H9 (cell line): ENCODE measurements at regions not wholly inside any gene's neighbourhood (a gene's known extent, or its start where the extent isn't known, plus 50 kb on each side); places are given as distances from the start of the nearest gene placed in this dataset.

Experiments
- DNase-seq: peaks from one replicate; pipeline ENCODE4 v3.0.0-alpha.2; 2017
- H2AFZ ChIP-seq: one replicate; pipeline ENCODE4 v1.6.1; 2013; ENCODE audit warnings: mild to moderate bottlenecking, low read length, control low read depth, moderate library complexity
- H2AK5ac ChIP-seq: 2 replicates; pipeline ENCODE4 v1.6.1; 2013; ENCODE audit warnings: low read length, control low read depth, mixed read lengths; ENCODE audit not compliant: insufficient read length
- H2BK120ac ChIP-seq: one replicate; pipeline ENCODE4 v1.6.1; 2013; ENCODE audit warnings: low read depth, mild to moderate bottlenecking, low read length, control low read depth, inconsistent platforms; ENCODE audit not compliant: poor library complexity, severe bottlenecking
- H2BK12ac ChIP-seq: 2 replicates; pipeline ENCODE4 v1.6.1; 2013; ENCODE audit warnings: low read length, control low read depth, mixed read lengths, low read depth; ENCODE audit not compliant: insufficient read length
- H2BK15ac ChIP-seq: 2 replicates; pipeline ENCODE4 v1.6.1; 2013; ENCODE audit warnings: low read depth, low read length, control low read depth
- H2BK20ac ChIP-seq: one replicate; pipeline ENCODE4 v1.6.1; 2013; ENCODE audit warnings: low read depth, mild to moderate bottlenecking, low read length, control low read depth, inconsistent platforms; ENCODE audit not compliant: poor library complexity, severe bottlenecking
- H2BK5ac ChIP-seq: 2 replicates; pipeline ENCODE4 v1.6.1; 2013; ENCODE audit warnings: low read length, control low read depth, mixed read lengths; ENCODE audit not compliant: insufficient read length
- H3K14ac ChIP-seq: 2 replicates; pipeline ENCODE4 v1.6.1; 2013; ENCODE audit warnings: low read length, control low read depth; ENCODE audit not compliant: insufficient read depth
- H3K18ac ChIP-seq: 2 replicates; pipeline ENCODE4 v1.6.1; 2013; ENCODE audit warnings: low read depth, mild to moderate bottlenecking, mixed read lengths, low read length, control low read depth; ENCODE audit not compliant: insufficient read length
- H3K23ac ChIP-seq: 2 replicates; pipeline ENCODE4 v1.6.1; 2013; ENCODE audit warnings: low read length, control low read depth, mixed read lengths, low read depth; ENCODE audit not compliant: insufficient read length
- H3K23me2 ChIP-seq: 2 replicates; pipeline ENCODE4 v1.6.1; 2013; ENCODE audit warnings: low read depth, mild to moderate bottlenecking, mixed read lengths, low read length, control low read depth; ENCODE audit not compliant: insufficient read length, poor library complexity, severe bottlenecking
- H3K27ac ChIP-seq: 2 replicates; pipeline ENCODE4 v1.5.1; 2013; ENCODE audit warnings: low read length, control low read depth, mixed read lengths, low read depth; ENCODE audit not compliant: insufficient read length
- H3K27me3 ChIP-seq: 2 replicates; pipeline ENCODE4 v1.6.1; 2013; ENCODE audit warnings: low read length, control low read depth, inconsistent platforms; ENCODE audit not compliant: insufficient read depth
- H3K4ac ChIP-seq: 2 replicates; pipeline ENCODE4 v1.6.1; 2013; ENCODE audit warnings: low read depth, mild to moderate bottlenecking, control low read depth, inconsistent platforms, low read length, moderate library complexity
- H3K4me1 ChIP-seq: 2 replicates; pipeline ENCODE4 v1.6.1; 2013; ENCODE audit warnings: low read length, control low read depth, inconsistent platforms; ENCODE audit not compliant: insufficient read depth
- H3K4me2 ChIP-seq: 2 replicates; pipeline ENCODE4 v1.6.1; 2013; ENCODE audit warnings: low read length, control low read depth, mixed read lengths; ENCODE audit not compliant: insufficient read length, insufficient read depth
- H3K56ac ChIP-seq: 2 replicates; pipeline ENCODE4 v1.6.1; 2013; ENCODE audit warnings: low read depth, mild to moderate bottlenecking, mixed read lengths, low read length, control low read depth; ENCODE audit not compliant: insufficient read length
- H3K79me1 ChIP-seq: 2 replicates; pipeline ENCODE4 v1.6.1; 2013; ENCODE audit warnings: low read depth, mild to moderate bottlenecking, moderate library complexity, low read length, control low read depth, inconsistent platforms; ENCODE audit not compliant: insufficient read depth, poor library complexity, severe bottlenecking
- H3K79me2 ChIP-seq: 2 replicates; pipeline ENCODE4 v1.6.1; 2013; ENCODE audit warnings: low read length, control low read depth, inconsistent platforms; ENCODE audit not compliant: insufficient read depth
- H3K9ac ChIP-seq: 2 replicates; pipeline ENCODE4 v1.6.1; 2013; ENCODE audit warnings: low read length, control low read depth, mixed read lengths; ENCODE audit not compliant: insufficient read length; ENCODE audit errors: extremely low read depth
- H3K9me3 ChIP-seq: one replicate; pipeline ENCODE4 v1.6.1; 2013; ENCODE audit warnings: low read depth, low read length, inconsistent platforms; ENCODE audit not compliant: control insufficient read depth
- H3T11ph ChIP-seq: one replicate; pipeline ENCODE4 v1.6.1; 2013; ENCODE audit warnings: mild to moderate bottlenecking, low read length, control low read depth, inconsistent platforms
- H4K20me1 ChIP-seq: one replicate; pipeline ENCODE4 v1.6.1; 2013; ENCODE audit not compliant: control insufficient read depth, insufficient read length, insufficient read depth
- H4K5ac ChIP-seq: 2 replicates; pipeline ENCODE4 v1.6.1; 2013; ENCODE audit warnings: low read depth, mild to moderate bottlenecking, mixed read lengths, low read length, control low read depth; ENCODE audit not compliant: insufficient read length
- H4K8ac ChIP-seq: replicated peaks from 2 replicates; pipeline ENCODE4 v1.6.1; 2013; ENCODE audit warnings: low read length, control low read depth, mixed read lengths, low read depth; ENCODE audit not compliant: insufficient read length
- H4K91ac ChIP-seq: 2 replicates; pipeline ENCODE4 v1.6.1; 2013; ENCODE audit warnings: low read depth, mild to moderate bottlenecking, moderate library complexity, mixed read lengths, low read length, control low read depth; ENCODE audit not compliant: insufficient read length
- H3K27ac Mint-ChIP-seq, 3 experiments: 2 replicates in 2 of 3; 3 replicates in 1 of 3; pipeline ENCODE4 v1.8.0; 2020 to 2021; ENCODE audit warnings: mixed read lengths in 3 of 3, mild to moderate bottlenecking in 1 of 3, moderate library complexity in 1 of 3
- H3K27me3 Mint-ChIP-seq: 2 replicates; pipeline ENCODE4 v1.8.0; 2021; ENCODE audit warnings: low read depth, mild to moderate bottlenecking, moderate library complexity, mixed read lengths
- H3K36me3 Mint-ChIP-seq, 3 experiments: 2 replicates in 2 of 3; 3 replicates in 1 of 3; pipeline ENCODE4 v1.8.0; 2020 to 2021; ENCODE audit warnings: low read depth in 3 of 3, mixed read lengths in 3 of 3; ENCODE audit not compliant: insufficient read depth in 1 of 3
- H3K4me1 Mint-ChIP-seq, 2 experiments: 2 replicates each; pipeline ENCODE4 v1.8.0; 2020; ENCODE audit warnings: mixed read lengths in 2 of 2
- H3K4me3 Mint-ChIP-seq, 2 experiments: 2 replicates in 1 of 2; 3 replicates in 1 of 2; pipeline ENCODE4 v1.8.0; 2020 to 2021; ENCODE audit warnings: mild to moderate bottlenecking in 2 of 2, mixed read lengths in 2 of 2, moderate library complexity in 1 of 2
- H3K9me3 Mint-ChIP-seq, 2 experiments: 2 replicates in 1 of 2; 3 replicates in 1 of 2; pipeline ENCODE4 v1.8.0; 2020; ENCODE audit warnings: mild to moderate bottlenecking in 2 of 2, mixed read lengths in 2 of 2, moderate library complexity in 1 of 2
- CTCF ChIP-seq: fragments of 200-600 bp; sonication (generic); conservative IDR thresholded peaks from 3 replicates; pipeline ENCODE4 v1.8.0; 2021; ENCODE audit warnings: antibody characterized with exemption, mild to moderate bottlenecking
- WGBS: extraction: QIAGEN DNeasy Blood & Tissue Kit; methylation state at CpG from one replicate; pipeline ENCODE4 v1.1.7; 2013; ENCODE audit warnings: missing lambda C conversion rate, low lambda C conversion rate, mixed read lengths; ENCODE audit not compliant: insufficient read length; ENCODE audit errors: extremely low coverage; 5-methylcytosine and 5-hydroxymethylcytosine counted together

DNA sequence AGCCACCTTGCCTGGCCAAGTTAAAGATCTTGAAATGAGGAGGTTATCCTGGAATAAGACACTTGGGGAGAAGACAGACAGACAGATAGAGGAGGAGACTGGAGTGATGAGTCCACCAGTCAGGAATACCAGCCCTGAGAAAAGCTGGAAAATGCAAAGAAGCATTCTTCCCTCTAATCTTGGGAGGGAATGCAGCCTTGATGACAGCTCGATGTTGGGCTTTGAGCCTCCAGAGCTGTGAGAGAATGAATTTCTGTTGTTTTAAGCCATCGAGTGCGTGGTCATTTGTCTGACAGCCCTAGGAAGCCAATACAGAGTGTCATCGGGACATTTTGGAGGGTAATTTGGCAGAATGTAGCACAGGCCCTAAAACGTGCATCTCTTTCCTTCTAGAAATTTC, 199.1 kb upstream of the IER5L start:
- Mint-ChIP-seq H3K27me3 (peaks cover 14% of the 10 kb centered on the region), H3K9me3 (peaks cover 0 to 9% of the 10 kb centered on the region in 2 experiments; a peak in 3 of 5 replicates), H3K27ac (no peak overlapping the region), H3K4me1 (peaks cover 20 to 30% of the 10 kb centered on the region in 2 experiments), H3K36me3 (peaks cover 0 to 5% (median 0%) of the 10 kb centered on the region in 3 experiments; a peak in 3 of 7 replicates), H3K4me3 (no peak overlapping the region)
- H2BK15ac ChIP-seq, result no peak overlapping the region
- H4K5ac ChIP-seq, result no peak overlapping the region
- H2BK20ac ChIP-seq, result no peak overlapping the region
- H3K23me2 ChIP-seq, result no peaks in the 10 kb centered on the region
- H2BK120ac ChIP-seq, result no peak overlapping the region
- H3K27ac ChIP-seq, result no peak overlapping the region
- no peak overlapping the region for H2BK12ac ChIP-seq
- H4K91ac ChIP-seq, result no peak overlapping the region
- no peak overlapping the region for H2AFZ ChIP-seq
- no peaks in the 10 kb centered on the region for H3K27me3 ChIP-seq
- H3K79me1 ChIP-seq, result no peaks in the 10 kb centered on the region
- H3K4ac ChIP-seq, result no peak overlapping the region
- no peak overlapping the region for H3K14ac ChIP-seq
- WGBS, result no CpG with 5 or more reads among the region's 5 CpGs
- no peaks in the 10 kb centered on the region for H3K9me3 ChIP-seq
- no peak overlapping the region for H3K18ac ChIP-seq
- no peak overlapping the region for H3T11ph ChIP-seq
- H2BK5ac ChIP-seq, result no peak overlapping the region
- H3K4me1 ChIP-seq, result no peaks in the 10 kb centered on the region
- H4K20me1 ChIP-seq, result no peaks in the 10 kb centered on the region
- no peak overlapping the region for H3K9ac ChIP-seq
- no peak for TF ChIP-seq CTCF
- no peak for DNase-seq
- H3K56ac ChIP-seq, result no peak overlapping the region
- no peak overlapping the region for H4K8ac ChIP-seq
- H2AK5ac ChIP-seq, result no peak overlapping the region
- no peak overlapping the region for H3K4me2 ChIP-seq
- no peaks in the 10 kb centered on the region for H3K79me2 ChIP-seq
- no peak overlapping the region for H3K23ac ChIP-seq
